ENCODE measurements at regions not wholly inside any gene's neighbourhood (a gene's known extent, or its start where the extent isn't known, plus 50 kb on each side); places are given as distances from the start of the nearest gene placed in this dataset.

DNA sequence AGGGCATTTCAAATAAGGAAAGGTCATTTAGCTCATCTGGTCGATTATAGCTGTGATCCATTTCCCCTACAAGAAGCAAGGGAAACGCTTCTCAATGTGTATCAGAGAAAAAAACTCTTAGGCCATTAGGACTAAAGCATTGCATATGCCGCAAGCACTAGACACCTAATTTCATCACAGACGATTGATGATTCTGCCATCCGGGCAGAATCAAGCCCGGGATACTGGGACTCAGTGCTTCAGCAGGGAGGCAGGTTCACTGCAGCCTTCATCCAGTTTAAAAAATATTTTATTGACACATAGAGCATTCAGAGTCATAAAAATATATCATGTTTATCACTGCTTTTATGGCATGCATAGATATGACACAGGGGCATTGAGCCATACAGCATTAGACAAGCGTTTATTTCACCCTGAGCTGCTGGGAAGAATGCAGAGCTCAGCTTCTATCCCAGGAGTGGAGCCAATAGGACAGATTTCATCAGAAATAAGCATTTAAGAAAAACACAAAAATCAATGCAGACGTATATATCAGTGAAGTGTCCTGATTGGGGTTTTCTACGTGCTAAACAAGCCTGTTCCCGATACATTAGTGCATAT lies 806.9 kb downstream of the GALC start:
- Histone ChIP-seq H3K27ac (no peak overlapping the region), H3K9me3 (no peaks in the 10 kb centered on the region), H3K4me2 (no peak overlapping the region), H3K27me3 (no peaks in the 10 kb centered on the region), H3K36me3 (no peaks in the 10 kb centered on the region), H3K4me1 (no peaks in the 10 kb centered on the region), H4K20me1 (no peaks in the 10 kb centered on the region), H3K9ac (no peak overlapping the region), H3K4me3 (no peak overlapping the region)
- no peak for TF ChIP-seq Cebpa-rat (IDR thresholded peaks at IDR 0.05)

DNA sequence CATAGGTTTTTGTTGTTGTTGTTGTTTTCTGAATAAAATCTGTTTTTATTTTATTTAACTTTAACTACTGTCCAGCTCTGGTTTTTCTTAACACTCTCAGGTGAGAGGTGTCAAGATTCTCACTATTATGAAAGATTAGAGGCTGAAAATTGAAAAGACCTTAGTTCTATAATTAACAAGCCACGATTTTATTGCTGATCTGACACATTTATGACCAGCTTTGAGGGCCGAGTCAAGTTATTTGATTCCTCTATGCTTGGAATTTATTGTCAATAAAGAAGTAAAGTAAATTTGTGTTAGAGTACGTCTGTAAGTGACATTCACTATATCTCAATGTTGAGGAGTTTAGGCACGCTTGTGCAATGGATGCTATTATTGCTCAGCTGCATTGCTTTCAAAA lies 808.8 kb downstream of the GALC start:
- Histone ChIP-seq H3K4me1 (no peaks in the 10 kb centered on the region), H3K4me2 (no peak overlapping the region), H3K27ac (no peak overlapping the region), H3K9me3 (no peaks in the 10 kb centered on the region), H4K20me1 (no peaks in the 10 kb centered on the region), H3K27me3 (no peaks in the 10 kb centered on the region), H3K4me3 (no peak overlapping the region), H3K9ac (no peak overlapping the region), H3K36me3 (no peaks in the 10 kb centered on the region)
- TF ChIP-seq Cebpa-rat (IDR thresholded peaks at IDR 0.05): no peak

DNA sequence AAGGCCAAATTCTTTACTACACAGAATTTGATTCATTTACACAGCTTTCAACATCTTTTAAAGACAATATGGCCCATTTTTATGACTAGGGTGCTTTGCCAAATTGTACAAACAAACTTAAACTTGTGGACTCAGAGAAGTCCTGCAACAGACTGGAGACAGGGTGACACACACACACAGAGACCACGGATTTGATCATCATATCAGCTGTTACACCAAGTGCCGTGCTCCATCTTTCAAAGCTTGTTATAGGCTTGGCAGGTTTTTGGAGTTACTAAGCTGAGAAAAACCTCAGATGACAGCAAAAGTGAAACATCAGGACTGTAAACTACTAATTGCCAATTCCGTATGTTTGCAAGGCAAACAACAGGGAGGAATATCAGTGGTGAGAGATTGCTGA lies 811.7 kb downstream of the GALC start:
- no peaks in the 10 kb centered on the region for H3K9me3 ChIP-seq
- no peaks in the 10 kb centered on the region for H3K27me3 ChIP-seq
- no peaks in the 10 kb centered on the region for H4K20me1 ChIP-seq
- H3K9ac ChIP-seq: no peak overlapping the region
- no peak overlapping the region for H3K27ac ChIP-seq
- H3K4me2 ChIP-seq: no peak overlapping the region
- TF ChIP-seq Cebpa-rat (IDR thresholded peaks at IDR 0.05): no peak
- H3K4me1 ChIP-seq: no peaks in the 10 kb centered on the region
- no peaks in the 10 kb centered on the region for H3K36me3 ChIP-seq
- no peak overlapping the region for H3K4me3 ChIP-seq

DNA sequence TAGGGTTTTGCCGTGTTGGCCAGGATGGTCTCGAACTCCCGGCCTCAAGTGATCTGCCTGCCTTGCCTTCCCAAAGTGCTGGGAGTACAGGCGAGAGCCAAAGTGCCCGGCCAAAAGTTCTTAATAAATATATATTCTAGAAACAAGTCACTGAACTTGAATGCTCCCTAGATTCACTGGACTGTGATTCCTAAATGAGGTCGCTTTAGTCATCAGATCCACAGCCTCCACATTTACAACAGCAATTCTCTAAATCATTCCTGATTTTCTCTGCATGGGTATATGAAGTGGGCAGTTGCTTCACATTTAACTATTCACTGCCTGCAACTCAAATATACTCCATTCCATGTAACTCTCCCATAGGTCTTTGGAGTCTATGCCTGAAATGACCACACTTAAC lies 813.0 kb downstream of the GALC start:
- TF ChIP-seq Cebpa-rat (IDR thresholded peaks at IDR 0.05): no peak
- Histone ChIP-seq H3K36me3 (no peaks in the 10 kb centered on the region), H3K4me1 (no peaks in the 10 kb centered on the region), H3K27ac (no peak overlapping the region), H3K9ac (no peak overlapping the region), H3K9me3 (no peaks in the 10 kb centered on the region), H3K4me3 (no peak overlapping the region), H4K20me1 (no peaks in the 10 kb centered on the region), H3K27me3 (no peaks in the 10 kb centered on the region), H3K4me2 (no peak overlapping the region)

DNA sequence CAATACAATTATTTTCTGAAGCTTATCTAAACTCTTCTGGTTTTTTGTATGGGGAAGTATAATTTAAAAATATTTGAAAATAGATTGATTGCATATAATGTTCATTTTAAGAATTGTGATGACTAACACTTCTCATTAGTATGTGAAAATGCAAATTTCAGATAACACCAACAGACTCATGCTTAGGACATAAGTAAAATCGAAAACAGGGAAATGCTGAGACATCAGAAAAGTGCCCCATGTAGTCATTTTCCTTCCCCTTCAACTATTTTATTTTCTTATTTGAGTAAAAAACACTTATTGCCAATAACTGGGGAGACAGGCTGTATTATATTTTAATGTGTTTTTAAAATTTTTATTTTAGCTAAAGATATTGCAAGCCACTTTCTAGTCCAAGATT lies 814.7 kb downstream of the GALC start:
- Histone ChIP-seq H3K36me3 (no peaks in the 10 kb centered on the region), H3K4me3 (no peak overlapping the region), H3K4me2 (no peak overlapping the region), H3K9ac (no peak overlapping the region), H3K27ac (no peak overlapping the region), H3K27me3 (no peaks in the 10 kb centered on the region), H3K9me3 (no peaks in the 10 kb centered on the region), H4K20me1 (no peaks in the 10 kb centered on the region), H3K4me1 (no peaks in the 10 kb centered on the region)
- TF ChIP-seq Cebpa-rat (IDR thresholded peaks at IDR 0.05): no peak

DNA sequence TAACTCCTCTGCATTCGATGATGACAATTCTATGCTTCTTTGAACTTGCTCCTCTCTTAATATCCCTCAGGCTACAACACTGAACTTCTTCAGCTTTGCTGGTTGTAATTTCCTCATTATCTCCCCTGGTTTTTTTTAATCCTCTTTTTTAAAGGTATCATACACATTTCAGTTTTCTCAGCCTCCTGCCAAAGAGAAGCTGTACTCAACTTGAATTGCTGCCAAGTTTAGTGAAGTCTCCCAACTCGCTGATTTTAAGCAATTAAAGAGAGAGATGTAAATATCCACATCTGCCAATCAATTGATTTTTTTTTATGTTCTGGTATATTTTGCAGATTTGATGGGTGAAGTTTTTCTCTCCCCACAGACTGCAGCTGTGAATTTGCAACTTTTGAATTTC lies 817.8 kb downstream of the GALC start:
- Histone ChIP-seq H3K4me1 (no peaks in the 10 kb centered on the region), H3K9me3 (no peaks in the 10 kb centered on the region), H3K4me2 (no peak overlapping the region), H3K4me3 (no peak overlapping the region), H3K9ac (no peak overlapping the region), H3K27ac (no peak overlapping the region), H4K20me1 (no peaks in the 10 kb centered on the region), H3K36me3 (no peaks in the 10 kb centered on the region), H3K27me3 (no peaks in the 10 kb centered on the region)
- TF ChIP-seq Cebpa-rat (IDR thresholded peaks at IDR 0.05): no peak

DNA sequence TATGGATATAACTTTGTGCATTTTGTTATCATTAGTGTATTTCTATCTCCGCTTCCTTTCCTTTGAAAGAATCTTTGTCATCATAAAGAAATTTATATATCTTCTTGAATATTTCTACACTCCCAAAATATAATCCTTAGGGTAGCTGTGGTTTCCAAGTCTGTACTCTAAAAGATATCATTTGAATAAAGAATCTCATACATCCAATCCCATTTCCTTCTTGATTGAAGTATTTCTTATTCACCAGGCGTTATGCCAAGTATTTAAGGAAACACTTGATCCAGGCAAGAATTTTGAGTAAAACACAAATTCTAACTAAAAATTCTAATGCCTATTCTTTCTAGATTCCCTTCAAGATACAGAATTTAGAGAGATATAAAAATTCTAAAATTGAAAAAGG lies 821.8 kb downstream of the GALC start:
- H3K36me3 ChIP-seq: no peaks in the 10 kb centered on the region
- H3K27ac ChIP-seq: no peak overlapping the region
- H3K9ac ChIP-seq: no peak overlapping the region
- no peak for TF ChIP-seq Cebpa-rat (IDR thresholded peaks at IDR 0.05)
- H4K20me1 ChIP-seq: no peaks in the 10 kb centered on the region
- no peak overlapping the region for H3K4me2 ChIP-seq
- H3K4me1 ChIP-seq: no peaks in the 10 kb centered on the region
- no peaks in the 10 kb centered on the region for H3K27me3 ChIP-seq
- H3K9me3 ChIP-seq: no peaks in the 10 kb centered on the region
- no peak overlapping the region for H3K4me3 ChIP-seq

DNA sequence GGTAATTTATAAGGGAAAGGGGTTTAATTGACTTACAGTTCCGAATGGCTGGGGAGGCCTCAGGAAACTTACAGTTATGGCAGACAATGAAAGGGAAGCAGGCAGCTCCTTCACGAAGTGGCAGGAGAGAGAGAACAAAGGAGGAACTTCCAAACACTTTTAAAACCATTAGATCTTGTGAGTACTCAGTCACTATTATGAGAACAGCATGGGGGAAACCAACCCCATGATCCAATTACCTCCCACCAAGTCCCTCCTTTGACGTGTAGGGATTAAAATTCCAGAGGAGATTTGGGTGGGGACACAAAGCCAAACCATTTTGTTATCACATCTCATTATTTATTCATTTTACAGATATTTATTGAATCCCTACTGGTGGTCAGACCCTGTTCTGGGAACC lies 822.8 kb downstream of the GALC start:
- Histone ChIP-seq H3K27me3 (no peaks in the 10 kb centered on the region), H3K4me2 (no peak overlapping the region), H3K4me1 (no peaks in the 10 kb centered on the region), H3K4me3 (no peak overlapping the region), H3K9ac (no peak overlapping the region), H3K27ac (no peak overlapping the region), H3K9me3 (no peaks in the 10 kb centered on the region), H3K36me3 (no peaks in the 10 kb centered on the region), H4K20me1 (no peaks in the 10 kb centered on the region)
- no peak for TF ChIP-seq Cebpa-rat (IDR thresholded peaks at IDR 0.05)

DNA sequence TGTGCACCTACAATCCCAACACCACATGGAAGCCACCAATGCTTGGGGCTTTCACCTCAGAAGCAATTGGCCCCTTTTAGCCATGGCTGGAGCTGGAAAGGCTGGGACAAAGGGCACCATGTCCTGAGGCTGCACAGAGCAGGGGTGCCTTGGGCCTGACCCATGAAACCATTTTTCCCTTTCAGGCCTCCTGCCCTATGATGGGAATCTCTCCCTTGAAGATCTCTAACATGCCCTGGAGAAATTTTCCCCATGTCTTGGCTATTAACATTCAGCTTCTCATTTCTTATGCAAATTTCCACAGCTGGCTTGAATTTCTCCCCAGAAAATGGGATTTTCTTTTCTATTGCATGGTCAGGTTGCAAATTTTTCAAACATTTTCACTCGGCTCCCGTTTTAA lies 823.6 kb downstream of the GALC start:
- Histone ChIP-seq H3K36me3 (no peaks in the 10 kb centered on the region), H3K9ac (no peak overlapping the region), H4K20me1 (no peaks in the 10 kb centered on the region), H3K4me1 (no peaks in the 10 kb centered on the region), H3K27ac (no peak overlapping the region), H3K4me2 (no peak overlapping the region), H3K9me3 (no peaks in the 10 kb centered on the region), H3K4me3 (no peak overlapping the region), H3K27me3 (no peaks in the 10 kb centered on the region)
- TF ChIP-seq Cebpa-rat (IDR thresholded peaks at IDR 0.05): no peak

DNA sequence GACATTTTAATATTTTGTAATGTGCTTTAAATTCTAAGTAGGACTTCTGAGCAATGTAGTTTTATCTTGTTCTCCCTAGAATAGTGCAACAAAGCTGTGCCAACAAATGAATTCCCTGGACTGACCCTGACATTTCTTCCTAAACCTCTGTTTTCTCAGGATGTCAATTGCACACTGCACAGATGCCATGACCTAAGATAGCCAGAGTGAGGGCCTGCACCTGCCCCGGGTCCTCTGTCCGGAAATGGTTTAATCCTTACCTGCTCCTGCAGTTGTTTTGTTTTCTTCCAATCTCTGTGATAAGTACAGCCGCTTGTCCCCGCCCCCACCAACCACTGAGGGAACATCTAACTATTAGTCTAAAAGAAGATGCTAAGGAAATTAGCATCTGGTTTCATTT lies 831.5 kb downstream of the GALC start:
- no peaks in the 10 kb centered on the region for H3K9me3 ChIP-seq
- no peak overlapping the region for H3K4me3 ChIP-seq
- no peaks in the 10 kb centered on the region for H3K27me3 ChIP-seq
- H4K20me1 ChIP-seq: no peaks in the 10 kb centered on the region
- no peak overlapping the region for H3K4me2 ChIP-seq
- H3K4me1 ChIP-seq: no peaks in the 10 kb centered on the region
- H3K36me3 ChIP-seq: no peaks in the 10 kb centered on the region
- H3K27ac ChIP-seq: no peak overlapping the region
- no peak for TF ChIP-seq Cebpa-rat (IDR thresholded peaks at IDR 0.05)
- H3K9ac ChIP-seq: no peak overlapping the region

DNA sequence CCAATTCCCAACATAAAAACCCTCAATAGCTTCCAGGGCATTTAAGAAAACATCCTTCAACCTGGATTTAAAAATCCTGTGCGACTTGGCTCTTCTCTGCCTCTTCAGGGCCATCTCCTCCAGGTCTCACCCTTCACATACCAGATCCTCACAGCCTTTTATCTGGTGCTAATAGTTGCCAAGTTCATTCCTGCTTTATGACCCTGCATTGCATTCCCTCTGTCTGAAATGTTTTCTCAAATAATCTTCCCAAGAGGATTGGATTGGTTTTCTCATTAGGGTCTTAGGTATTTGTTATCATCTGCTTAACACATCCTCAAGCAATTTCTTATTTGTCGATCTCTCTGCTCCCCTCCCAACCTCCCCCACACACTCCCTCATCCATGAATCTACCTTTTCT lies 832.0 kb downstream of the GALC start:
- H4K20me1 ChIP-seq: no peaks in the 10 kb centered on the region
- no peak overlapping the region for H3K9ac ChIP-seq
- H3K4me1 ChIP-seq: no peaks in the 10 kb centered on the region
- no peaks in the 10 kb centered on the region for H3K9me3 ChIP-seq
- H3K27me3 ChIP-seq: no peaks in the 10 kb centered on the region
- no peak overlapping the region for H3K4me2 ChIP-seq
- TF ChIP-seq Cebpa-rat (IDR thresholded peaks at IDR 0.05): no peak
- H3K27ac ChIP-seq: no peak overlapping the region
- no peak overlapping the region for H3K4me3 ChIP-seq
- no peaks in the 10 kb centered on the region for H3K36me3 ChIP-seq

Data from BLaER1 (cell line).